ENCODE measurements at regions not wholly inside any gene's neighbourhood (a gene's known extent, or its start where the extent isn't known, plus 50 kb on each side); places are given as distances from the start of the nearest gene placed in this dataset.
"Not testable (repeated sequence)": the region's sequence is repeated elsewhere in the genome, so short reads cannot be mapped to it uniquely, and the experiment has no call there.

DNA sequence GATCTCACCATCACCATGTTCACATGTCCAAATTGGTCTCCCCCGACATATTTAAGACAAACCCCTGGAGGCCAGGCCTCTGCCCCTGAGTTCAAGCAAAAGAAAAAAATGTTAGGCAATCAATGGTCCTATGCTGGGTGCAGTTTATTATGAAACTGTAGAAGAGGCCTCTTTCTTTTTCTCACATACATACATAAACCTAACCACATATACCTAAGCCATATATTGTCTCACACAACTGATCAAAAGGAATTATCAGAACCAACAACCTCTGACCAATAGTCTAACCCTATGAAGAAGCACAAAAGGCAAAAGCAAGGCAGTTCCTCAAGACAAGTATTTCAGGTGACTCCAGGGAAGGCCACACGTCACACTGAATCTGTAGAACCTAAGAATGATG is 49.9 kb downstream of the ILRUN start:
- ATAC-seq: no peak

DNA sequence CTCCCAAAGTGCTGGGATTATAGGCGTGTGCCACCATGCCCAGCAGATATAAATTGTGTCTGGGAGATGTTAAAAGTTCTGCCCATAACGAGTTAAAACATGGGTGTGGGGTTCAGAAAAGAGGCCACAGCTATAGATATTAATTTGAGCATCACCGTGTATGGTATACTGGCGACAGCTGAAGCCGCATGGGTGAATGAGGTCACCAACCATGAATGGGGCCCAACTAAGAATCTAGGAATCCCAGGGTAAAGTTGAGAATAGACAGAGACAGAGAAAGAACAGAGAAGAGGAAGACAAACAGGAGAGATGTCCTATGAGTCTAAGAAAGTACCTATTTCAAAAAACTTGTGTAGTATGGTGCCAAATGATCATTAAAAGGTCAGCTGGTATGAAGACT is 50.9 kb downstream of the ILRUN start:
- DNase-seq (ENCODE audit: low spot score) (no peak), ATAC-seq (no peak)

More for the DNA sequence above, 49.9 kb downstream of the ILRUN start:
- DNase-seq (ENCODE audit: low spot score): no peak

DNA sequence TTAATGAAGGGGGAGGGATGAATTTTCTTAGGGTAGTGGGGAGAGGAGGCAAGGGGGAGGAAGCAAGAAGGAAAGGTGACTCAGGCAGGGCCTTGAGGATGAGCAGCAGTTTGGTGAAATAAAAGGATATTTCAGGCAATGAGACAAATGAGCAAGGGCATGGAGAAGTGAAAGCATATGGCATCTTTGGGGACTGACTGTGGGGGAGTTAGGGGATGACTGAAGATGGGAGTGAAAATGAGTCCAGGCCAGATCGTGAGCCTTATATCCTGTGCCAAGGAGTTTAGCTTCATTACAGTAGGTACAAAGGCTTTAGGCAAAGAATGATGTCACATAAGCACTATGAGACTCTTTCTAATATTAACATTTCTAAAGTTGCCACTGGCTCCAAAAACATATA is 51.9 kb downstream of the ILRUN start:
- DNase-seq (ENCODE audit: low spot score) (no peak), ATAC-seq (no peak)

DNA sequence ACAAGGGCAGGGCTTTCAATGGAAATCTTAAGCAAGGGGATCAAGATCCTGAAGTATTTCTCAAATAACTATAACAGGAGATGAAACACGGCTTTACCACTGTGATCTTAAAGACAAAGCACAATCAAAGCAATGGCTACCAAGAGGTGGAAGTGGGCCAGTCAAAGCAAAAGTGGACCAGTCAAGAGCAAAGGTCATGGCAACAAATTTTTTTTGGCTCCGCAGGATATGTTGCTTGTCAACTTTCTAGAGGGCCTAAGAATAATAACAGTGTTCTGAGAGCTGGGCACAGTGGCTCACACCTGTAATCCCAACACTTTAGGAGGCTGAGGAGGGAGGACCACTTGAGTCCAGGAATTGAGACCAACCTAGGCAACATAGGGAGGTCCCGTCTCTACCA is 54.1 kb downstream of the ILRUN start:
- no peak for DNase-seq (ENCODE audit: low spot score)

DNA sequence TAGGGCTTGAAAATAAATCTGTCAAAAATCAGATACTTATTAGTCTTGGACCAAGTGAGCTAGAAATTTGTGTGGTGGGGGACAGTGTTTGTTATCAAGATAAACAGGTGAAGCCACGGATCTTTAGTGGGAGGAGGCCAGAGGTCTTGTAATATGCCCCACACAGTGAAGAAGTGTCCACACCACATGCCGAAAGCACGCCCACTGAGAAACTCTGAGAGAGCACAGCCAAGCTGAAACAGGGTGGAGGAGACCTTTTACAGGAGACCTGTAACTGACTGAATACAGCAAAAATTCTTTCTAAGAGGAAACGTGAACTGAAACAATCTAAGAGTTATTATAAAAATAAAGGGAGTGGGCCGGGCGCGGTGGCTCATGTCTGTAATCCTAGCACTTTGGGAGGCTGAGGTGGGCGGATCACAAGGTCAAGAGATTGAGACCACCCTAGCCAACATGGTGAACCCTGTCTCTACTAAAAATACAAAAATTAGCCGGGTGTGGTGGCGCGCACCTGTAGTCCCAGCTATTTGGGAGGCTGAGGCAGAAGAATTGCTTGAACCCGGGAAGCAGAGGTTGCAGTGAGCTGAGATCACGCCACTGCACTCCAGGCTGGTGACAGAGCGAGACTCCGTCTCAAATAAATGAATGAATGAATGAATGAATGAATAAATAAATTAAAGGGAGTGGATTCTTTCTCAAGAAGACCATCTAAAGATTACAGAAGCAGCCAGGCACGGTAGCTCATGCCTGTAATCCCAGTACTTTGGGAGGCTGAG is 56.3 kb downstream of the ILRUN start:
- ATAC-seq: not testable (repeated sequence)

More for the DNA sequence above, 54.1 kb downstream of the ILRUN start:
- peak; percentile 47 for ATAC-seq

DNA sequence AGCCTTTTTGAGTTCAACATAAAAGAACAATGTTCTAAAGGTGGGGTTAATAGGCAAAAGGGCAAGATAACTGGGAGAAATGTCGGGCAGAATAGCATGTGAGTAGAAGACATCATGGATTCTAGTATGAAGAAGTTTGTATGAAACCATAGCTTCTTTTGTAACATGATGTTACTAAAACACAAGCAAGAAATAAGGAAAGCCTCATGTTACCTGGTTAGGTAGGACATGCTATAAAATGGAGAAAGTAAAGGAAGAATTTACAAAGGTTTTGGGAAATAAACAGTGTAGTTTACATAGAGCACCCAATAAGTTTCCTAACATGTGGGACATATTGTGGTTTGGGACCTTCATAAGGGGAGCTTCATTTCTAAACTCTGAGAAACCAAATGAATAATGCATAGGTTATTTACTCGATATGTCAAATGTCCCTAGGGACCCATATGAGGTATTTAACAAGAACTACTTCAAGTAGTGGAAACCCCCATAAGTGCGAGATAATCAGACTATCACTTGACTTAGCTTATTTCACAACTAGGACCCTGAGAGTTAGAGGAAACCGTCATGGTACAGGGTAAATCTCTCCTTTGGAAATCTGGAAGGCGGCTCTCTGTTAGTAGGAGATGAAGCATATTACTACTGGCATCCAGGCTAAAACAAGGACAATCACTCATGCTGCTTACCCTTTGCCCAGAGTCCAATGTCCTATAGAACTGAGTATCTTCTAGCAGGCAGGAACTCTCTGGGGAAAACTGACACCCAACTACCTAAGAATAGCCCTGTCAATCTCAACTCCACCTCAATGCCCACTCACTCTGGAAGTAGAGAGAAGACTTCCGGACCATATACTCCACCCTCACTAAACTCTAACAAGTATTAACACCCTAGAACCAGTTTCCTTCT is 57.5 kb downstream of the ILRUN start:
- no peak for DNase-seq (ENCODE audit: low spot score)
- ATAC-seq: peak; percentile 85

More for the DNA sequence above, 56.3 kb downstream of the ILRUN start:
- not testable (repeated sequence) for DNase-seq (ENCODE audit: low spot score)

DNA sequence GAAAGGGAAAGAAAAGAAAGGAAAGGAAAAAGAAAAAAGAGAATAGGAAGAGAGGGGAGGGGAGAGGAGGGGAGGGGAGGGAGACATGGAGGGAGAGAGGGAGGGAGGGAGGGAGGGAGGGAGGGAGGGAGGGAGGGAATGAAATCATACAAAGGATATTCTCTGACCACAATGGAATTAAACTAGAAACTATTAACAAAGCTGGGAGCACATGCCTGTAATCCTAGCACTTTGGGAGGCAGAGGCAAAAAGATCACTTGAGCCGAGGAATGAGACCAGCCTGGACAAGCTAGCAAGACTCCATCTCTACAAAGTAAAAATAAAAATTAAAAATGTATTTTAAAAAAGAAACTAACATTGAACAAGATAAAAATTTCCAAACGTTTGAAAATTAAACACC is 62.8 kb downstream of the ILRUN start:
- ATAC-seq: no peak
- DNase-seq (ENCODE audit: low spot score): no peak

DNA sequence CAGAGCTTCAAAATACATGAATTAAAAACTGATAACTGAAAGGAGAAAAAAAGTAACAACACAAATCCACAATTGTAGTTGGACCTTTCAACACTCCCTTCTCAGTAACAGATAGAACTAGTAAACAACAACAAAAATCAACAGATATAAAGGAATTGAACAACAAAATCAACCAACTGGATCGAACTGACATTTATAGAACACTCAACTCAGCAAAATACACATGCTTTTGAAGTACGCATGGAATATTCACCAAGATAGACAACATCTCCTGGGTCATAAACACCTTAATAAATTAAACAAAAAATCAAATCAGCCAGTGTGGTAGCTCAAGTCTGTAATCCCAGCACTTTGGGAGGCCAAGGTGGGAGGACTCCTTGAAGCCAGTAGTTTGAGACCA is 63.3 kb downstream of the ILRUN start:
- DNase-seq (ENCODE audit: low spot score) (no peak), ATAC-seq (no peak)

DNA sequence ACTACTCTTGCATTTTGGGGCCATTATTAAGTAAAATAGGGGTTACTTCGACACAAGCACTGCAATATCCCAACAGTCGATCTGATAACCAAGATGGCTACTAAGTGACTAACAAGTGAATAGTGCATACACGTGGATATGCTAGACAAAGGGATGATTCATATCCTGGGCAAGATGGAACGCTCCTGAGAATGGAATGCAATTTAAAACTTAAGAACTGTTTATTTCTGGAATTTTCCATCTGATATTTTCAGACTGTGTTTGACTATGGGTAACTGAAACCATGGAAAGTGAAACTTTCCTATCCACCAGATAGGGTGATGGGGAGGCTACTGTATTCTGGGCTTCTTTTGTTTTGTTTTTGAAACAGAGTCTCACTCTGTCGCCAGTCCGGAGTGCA is 66.5 kb downstream of the ILRUN start:
- DNase-seq (ENCODE audit: low spot score): no peak
- no peak for ATAC-seq

DNA sequence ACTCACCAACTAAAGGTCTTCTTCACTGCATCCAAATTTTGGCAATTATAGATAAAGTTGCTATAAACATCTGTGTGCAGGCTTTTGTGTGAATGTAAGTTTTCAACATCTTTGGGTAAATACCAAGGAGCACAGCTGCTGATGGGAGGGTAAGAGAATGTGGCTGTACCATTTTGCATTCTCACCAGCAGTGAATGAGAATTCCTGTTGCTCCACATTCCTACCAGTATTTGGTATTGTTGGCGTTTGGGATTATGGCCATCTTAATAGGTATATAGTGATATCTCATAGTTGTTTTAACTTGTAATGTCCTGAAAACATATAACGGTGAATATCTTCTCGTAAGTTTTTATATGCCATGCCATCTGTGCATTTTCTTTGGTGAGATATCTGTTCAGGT is 69.3 kb downstream of the ILRUN start:
- ATAC-seq: no peak
- no peak for DNase-seq (ENCODE audit: low spot score)

DNA sequence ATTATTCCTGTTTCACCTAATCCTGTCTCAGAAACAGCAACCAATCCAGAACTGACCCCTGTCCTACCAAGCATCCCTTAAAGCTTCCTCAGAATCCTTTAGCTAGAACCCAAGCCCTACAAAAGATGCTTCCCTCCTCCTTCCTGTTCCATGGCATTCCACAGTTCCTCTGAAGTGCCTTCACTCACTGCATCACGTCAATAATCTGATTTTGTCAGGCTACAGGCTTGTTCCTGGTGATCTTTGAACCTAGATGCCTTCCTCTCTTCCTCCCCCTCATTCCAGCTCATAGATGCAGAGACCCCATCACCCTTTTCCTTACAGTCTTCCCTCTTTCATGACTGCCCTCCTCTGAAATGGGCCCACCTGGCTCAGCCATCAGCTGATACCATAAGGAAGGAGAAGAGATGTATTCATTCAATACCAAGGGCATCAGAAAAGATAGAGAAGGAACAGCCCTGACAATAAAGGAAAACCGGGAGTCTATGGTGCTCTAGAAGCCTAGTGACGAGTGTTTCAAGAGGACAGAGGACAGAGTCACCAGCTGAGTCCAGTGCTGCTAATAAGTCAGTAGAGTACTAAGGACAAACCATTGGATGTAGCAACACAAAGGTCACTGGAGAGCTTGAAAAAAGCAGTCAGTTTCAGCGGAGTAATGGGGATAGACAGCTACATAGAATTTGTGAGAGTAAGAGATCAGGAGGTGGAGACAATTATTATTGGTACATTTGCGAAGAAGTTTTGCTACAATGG is 62.5 kb upstream of the SPDEF start:
- no peak for DNase-seq (ENCODE audit: low spot score)
- peak; percentile 18 for ATAC-seq

DNA sequence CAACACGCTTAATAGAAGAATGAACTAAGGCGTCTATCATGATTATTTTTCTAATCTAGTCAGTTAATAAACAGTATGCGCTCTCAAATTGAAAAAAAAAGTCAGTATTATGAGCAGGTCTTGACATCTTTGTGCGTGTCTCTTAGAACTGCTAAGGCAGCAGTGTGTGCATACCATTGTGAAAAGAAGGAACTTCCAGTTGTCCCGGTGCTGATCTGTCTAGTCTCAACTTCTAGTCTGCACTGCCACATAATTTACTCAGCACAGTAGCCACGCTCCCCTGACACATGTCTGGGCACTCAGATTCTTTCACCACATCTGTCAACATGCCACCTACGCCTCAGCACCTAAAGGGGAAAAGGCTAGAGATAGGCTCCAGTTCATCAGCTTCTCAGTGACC is 61.1 kb upstream of the SPDEF start:
- no peak for ATAC-seq
- no peak for DNase-seq (ENCODE audit: low spot score)

DNA sequence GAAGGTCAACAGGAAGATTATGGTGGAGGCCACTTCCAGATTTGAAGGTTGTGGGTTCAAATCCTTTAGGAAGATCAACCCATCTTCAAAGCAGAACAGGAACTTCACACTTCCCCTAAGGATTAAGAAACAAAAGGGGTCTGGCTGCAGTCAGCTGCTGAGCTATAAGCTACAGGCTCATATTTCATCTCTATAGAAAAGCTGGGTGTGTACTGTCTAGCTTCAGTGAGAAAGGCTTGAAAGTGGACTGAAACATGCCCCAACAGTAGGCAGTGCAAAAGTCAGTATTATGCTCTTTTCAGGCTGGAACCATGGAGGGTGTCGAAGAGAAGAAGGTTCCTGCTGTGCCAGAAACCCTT is 60.1 kb upstream of the SPDEF start:
- DNase-seq (ENCODE audit: low spot score) (no peak), ATAC-seq (no peak)

DNA sequence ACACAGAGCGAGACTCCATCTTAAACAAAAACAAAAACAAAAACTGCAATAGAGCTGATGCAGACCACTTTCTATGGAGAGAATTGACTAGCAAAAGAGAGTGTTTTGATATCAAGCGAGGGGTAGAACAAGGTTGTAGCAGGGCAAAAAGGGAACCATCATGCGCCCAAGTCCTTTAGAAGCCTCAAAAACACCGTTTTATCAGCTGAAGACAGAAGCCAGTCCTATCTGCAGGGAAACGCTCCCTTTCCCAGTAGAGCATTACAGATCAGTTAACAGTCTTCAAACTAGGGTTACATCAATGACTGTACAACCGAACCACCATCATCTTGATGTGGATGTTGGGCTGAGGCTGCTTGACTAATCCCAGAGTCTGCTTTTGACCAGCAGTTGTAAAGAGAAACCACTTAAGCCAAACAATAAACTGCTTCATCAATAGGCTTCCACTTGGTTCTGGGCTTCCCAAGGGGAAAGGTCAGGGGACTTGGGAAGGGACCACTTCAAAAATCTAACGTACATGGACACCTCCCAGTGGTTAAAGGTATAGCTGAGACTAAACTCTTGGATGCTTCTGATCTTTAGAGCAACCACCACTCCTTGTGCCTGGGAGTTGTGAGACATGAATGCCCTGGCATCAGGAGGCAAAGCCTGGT is 59.6 kb upstream of the SPDEF start:
- no peak for DNase-seq (ENCODE audit: low spot score)
- no peak for ATAC-seq

DNA sequence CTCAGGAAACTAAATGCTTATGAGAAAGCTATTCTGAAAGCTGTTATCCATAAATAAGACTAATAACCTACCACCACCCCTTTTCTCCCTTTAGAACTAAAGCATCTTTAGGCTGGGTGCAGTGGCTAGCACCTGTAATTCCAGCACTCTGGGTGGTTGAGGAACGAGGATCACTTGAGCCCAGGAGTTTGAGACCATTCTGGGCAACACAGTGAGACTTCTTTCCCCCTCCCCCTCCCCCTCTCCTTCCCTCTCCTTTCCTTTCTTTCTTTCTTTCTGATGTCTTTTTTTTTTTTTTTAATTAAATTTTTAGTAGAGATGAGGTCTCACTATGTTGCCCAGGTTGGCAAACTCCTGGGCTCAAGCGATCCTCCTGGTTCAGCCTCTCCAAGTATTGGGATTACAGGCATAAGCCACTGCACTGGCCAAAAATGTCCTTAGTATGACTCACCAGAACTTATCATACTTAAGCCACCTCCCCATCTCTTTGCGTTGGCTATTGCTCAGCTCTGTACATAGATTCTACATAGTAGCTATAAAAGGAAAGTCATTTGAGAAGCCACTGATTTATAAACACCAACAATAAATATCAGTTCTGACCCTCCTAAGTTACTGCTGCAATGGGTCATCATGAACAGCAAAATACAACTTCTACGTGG is 54.8 kb upstream of the SPDEF start:
- ATAC-seq: no peak
- no peak for DNase-seq (ENCODE audit: low spot score)

DNA sequence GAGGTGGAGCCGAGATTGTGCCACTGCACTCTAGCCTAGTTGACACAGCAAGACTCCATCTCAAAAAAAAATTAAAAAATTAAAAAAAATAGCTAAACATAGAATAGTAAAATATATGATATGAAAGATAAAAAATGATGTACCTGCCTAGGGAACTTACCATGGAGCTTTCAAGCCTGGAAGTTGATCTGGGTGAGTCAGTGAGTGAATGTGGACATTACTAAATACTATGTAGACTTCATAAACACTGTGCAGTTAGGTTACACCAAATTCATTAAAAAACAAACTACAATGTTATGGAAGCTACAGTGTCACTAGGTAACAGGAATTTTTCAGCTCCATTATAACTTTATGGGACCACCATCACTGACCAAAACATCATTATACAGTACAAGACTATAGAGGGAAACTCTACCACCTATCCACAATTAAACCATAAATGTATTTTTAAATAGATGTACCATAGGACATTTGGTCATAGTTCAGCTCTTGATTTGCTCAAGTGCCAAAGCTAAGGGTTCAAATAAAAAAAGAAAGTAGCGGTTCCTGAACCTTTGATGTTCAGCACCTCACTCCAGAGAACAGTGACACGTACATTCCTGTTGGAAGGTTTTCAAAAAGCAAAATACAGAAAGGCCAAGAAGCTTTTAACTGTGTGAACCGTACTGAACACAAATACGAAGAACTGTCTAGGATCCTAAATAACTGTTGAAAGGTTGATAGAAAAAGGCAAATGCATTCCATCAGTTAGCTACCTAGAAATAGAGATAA is 52.4 kb upstream of the SPDEF start:
- ATAC-seq: no peak
- DNase-seq (ENCODE audit: low spot score): no peak

DNA sequence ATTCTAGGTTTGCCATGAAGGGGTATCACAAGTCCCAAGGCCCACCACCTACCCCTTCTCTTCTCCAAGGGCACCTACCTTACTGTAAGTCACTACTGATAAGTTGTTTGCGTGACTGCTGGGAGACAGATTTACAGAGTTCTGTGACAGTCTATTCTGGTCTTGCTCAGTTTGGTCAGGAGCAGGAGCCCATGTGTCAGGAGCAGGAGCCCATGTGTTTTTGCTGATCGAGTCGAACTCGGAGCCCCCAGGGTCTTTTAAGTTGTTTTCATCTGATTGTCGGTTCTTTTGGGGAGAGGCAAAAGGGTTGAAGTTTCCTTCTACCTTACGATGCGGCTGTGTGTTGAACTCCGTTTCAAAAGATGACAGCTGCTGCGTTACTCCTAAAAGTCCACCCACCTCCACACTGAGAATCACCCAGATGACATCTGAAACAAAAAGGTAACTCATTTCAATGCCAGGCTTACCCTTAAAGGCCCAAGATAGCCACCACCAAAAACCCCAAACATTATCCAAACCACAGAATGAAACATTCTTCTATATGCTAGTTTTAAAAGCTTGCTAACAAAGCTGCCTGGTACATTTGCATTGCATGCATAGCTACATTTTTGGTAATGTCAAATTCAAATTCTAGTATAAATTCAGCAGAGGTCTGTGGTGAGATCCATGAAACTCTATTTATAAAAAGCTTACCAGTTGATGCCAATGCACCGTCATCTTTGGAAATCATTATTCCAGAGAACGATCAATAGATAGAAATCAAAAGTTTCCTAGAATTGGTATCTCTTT is 50.5 kb upstream of the SPDEF start:
- no peak for ATAC-seq
- DNase-seq (ENCODE audit: low spot score): no peak
